HEK293T (cell line): ENCODE measurements at regions not wholly inside any gene's neighbourhood (a gene's known extent, or its start where the extent isn't known, plus 50 kb on each side); places are given as distances from the start of the nearest gene placed in this dataset.

Experiments
- CTBP1 ChIP-seq: fragments of 450-650 bp; IDR thresholded peaks from 2 replicates; pipeline ENCODE4 v1.6.1; 2016; ENCODE audit warnings: borderline replicate concordance
- FOXM1 ChIP-seq: fragments of 450-650 bp; IDR thresholded peaks from 2 replicates; pipeline ENCODE4 v1.6.1; 2017; ENCODE audit warnings: mild to moderate bottlenecking, borderline replicate concordance
- SP1 ChIP-seq: fragments of 450-650 bp; IDR thresholded peaks from 2 replicates; pipeline ENCODE4 v1.6.1; 2017

- TF ChIP-seq CTBP1 (no peak), SP1 (no peak), FOXM1 (no peak)
These were observed 1165.8 kb upstream of the GOT2 start for GRCh38 chr16:59899940-59900339.
